NT2/D1 (cell line): ENCODE measurements at regions not wholly inside any gene's neighbourhood (a gene's known extent, or its start where the extent isn't known, plus 50 kb on each side); places are given as distances from the start of the nearest gene placed in this dataset.

Source experiments
- SUZ12 ChIP-seq: IDR thresholded peaks from 2 replicates; pipeline ENCODE4 v1.6.1; 2011; ENCODE audit not compliant: insufficient read length, insufficient read depth; ENCODE audit errors: extremely low read depth
- YY1 ChIP-seq: IDR thresholded peaks from 2 replicates; pipeline ENCODE4 v1.6.1; 2011; ENCODE audit not compliant: insufficient read length, insufficient read depth
- ZNF274 ChIP-seq: IDR thresholded peaks from 2 replicates; pipeline ENCODE4 v1.6.1; 2011; ENCODE audit warnings: mild to moderate bottlenecking, low read depth, low read length

DNA sequence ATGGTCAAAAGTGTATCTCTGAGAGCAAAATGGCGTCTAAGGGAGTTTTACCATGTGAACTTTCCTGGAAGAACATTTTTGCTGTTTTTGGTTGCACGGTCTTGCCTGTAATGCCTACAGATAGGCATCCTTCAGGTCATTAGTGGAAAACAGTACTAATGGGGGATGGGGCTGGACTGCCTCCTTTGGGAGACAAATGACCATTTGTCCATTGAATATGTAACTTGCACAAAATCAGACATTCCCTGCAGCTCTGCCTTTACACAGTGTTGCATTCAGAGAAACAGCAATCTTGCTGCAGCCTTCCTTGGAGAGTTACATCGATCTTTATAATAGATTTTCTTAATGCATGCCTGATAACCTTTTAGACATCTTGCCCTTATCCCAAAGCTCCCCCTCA lies 138.5 kb upstream of the EGFLAM start:
- TF ChIP-seq ZNF274 (no peak), SUZ12 (no peak), YY1 (no peak)
